ENCODE measurements at regions not wholly inside any gene's neighbourhood (a gene's known extent, or its start where the extent isn't known, plus 50 kb on each side); places are given as distances from the start of the nearest gene placed in this dataset.

DNA sequence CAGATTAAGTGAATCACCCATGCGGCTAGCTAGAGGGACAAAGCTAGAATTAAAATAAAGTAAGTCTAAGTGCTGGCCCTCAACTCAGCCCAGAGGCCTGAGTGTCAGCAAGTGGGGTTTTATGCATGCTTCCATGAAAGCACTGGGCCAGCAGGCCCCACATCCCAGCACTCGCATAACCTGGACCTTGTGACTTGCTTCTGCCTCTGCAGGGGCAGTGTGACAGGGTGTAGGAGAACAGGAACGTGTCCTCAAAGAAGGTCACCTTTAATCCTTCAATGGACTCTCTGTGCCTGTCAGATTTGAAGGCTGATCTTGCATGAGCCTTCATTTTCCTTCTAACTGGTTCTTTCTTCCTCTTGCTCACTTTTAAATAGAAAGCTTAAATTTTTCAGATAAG is 183.4 kb downstream of the ALDH8A1 start:
- no peak for TF ChIP-seq EP300 (IDR thresholded peaks at IDR 0.05)
- TF ChIP-seq, protein P1, sequence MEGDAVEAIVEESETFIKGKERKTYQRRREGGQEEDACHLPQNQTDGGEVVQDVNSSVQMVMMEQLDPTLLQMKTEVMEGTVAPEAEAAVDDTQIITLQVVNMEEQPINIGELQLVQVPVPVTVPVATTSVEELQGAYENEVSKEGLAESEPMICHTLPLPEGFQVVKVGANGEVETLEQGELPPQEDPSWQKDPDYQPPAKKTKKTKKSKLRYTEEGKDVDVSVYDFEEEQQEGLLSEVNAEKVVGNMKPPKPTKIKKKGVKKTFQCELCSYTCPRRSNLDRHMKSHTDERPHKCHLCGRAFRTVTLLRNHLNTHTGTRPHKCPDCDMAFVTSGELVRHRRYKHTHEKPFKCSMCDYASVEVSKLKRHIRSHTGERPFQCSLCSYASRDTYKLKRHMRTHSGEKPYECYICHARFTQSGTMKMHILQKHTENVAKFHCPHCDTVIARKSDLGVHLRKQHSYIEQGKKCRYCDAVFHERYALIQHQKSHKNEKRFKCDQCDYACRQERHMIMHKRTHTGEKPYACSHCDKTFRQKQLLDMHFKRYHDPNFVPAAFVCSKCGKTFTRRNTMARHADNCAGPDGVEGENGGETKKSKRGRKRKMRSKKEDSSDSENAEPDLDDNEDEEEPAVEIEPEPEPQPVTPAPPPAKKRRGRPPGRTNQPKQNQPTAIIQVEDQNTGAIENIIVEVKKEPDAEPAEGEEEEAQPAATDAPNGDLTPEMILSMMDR (IDR thresholded peaks at IDR 0.05) = no peak
